Parathyroid adenoma (tissue), 2 donors: ENCODE measurements at regions not wholly inside any gene's neighbourhood (a gene's known extent, or its start where the extent isn't known, plus 50 kb on each side); places are given as distances from the start of the nearest gene placed in this dataset.

Source experiments
- H2AFZ ChIP-seq: fragments of 300-600 bp; sonication (generic); one replicate; pipeline ENCODE4 v1.7.0; 2017; ENCODE audit warnings: antibody characterized with exemption, mild to moderate bottlenecking
- H3K27ac ChIP-seq: fragments of 300-600 bp; sonication (generic); one replicate; pipeline ENCODE4 v1.7.0; 2017
- H3K27me3 ChIP-seq: fragments of 300-600 bp; sonication (generic); one replicate; pipeline ENCODE4 v1.7.0; 2017; ENCODE audit warnings: low read length; ENCODE audit not compliant: control insufficient read depth, insufficient read depth
- H3K36me3 ChIP-seq: fragments of 300-600 bp; sonication (generic); one replicate; pipeline ENCODE4 v1.7.0; 2017; ENCODE audit warnings: low read length; ENCODE audit not compliant: control insufficient read depth, insufficient read depth
- H3K4me1 ChIP-seq: fragments of 300-600 bp; sonication (generic); one replicate; pipeline ENCODE4 v1.7.0; 2017; ENCODE audit warnings: control low read depth
- H3K4me2 ChIP-seq: fragments of 300-600 bp; sonication (generic); one replicate; pipeline ENCODE4 v1.7.0; 2017; ENCODE audit warnings: low read length
- H3K4me3 ChIP-seq: fragments of 300-600 bp; sonication (generic); one replicate; pipeline ENCODE4 v1.7.0; 2017; ENCODE audit warnings: low read depth, low read length
- H3K79me2 ChIP-seq: fragments of 300-600 bp; sonication (generic); one replicate; pipeline ENCODE4 v1.7.0; 2017; ENCODE audit warnings: control low read depth
- H3K9ac ChIP-seq: fragments of 300-600 bp; sonication (generic); one replicate; pipeline ENCODE4 v1.7.0; 2017; ENCODE audit warnings: mild to moderate bottlenecking
- H3K9me3 ChIP-seq: fragments of 300-600 bp; sonication (generic); one replicate; pipeline ENCODE4 v1.7.0; 2017; ENCODE audit warnings: low read length; ENCODE audit not compliant: control insufficient read depth
- CTCF ChIP-seq: fragments of 300-600 bp; sonication (generic); IDR thresholded peaks from one replicate; pipeline ENCODE4 v1.7.0; 2017; ENCODE audit warnings: antibody characterized with exemption, mild to moderate bottlenecking
- donor health status: primary hyperparathyroidism.

GRCh38 chr18:8477615-8478014 lies 131.6 kb upstream of the RAB12 start:
- Histone ChIP-seq H2AFZ (no peak overlapping the region), H3K9me3 (no peaks in the 10 kb centered on the region), H3K79me2 (no peaks in the 10 kb centered on the region), H3K4me1 (no peaks in the 10 kb centered on the region), H3K4me3 (no peak overlapping the region), H3K4me2 (no peak overlapping the region), H3K36me3 (no peaks in the 10 kb centered on the region), H3K27me3 (no peaks in the 10 kb centered on the region), H3K27ac (no peak overlapping the region), H3K9ac (no peak overlapping the region)
- no peak for TF ChIP-seq CTCF

- no peaks in the 10 kb centered on the region for H3K36me3 ChIP-seq
- TF ChIP-seq CTCF = peak; percentile 61
- H3K4me2 ChIP-seq = no peak overlapping the region
- no peaks in the 10 kb centered on the region for H3K79me2 ChIP-seq
- no peak overlapping the region for H2AFZ ChIP-seq
- no peak overlapping the region for H3K27ac ChIP-seq
- no peak overlapping the region for H3K9ac ChIP-seq
- H3K4me3 ChIP-seq = no peak overlapping the region
- no peaks in the 10 kb centered on the region for H3K27me3 ChIP-seq
- no peaks in the 10 kb centered on the region for H3K9me3 ChIP-seq
- no peaks in the 10 kb centered on the region for H3K4me1 ChIP-seq
Measured at GRCh38 chr18:8478166-8478967, 130.9 kb upstream of the RAB12 start.

DNA sequence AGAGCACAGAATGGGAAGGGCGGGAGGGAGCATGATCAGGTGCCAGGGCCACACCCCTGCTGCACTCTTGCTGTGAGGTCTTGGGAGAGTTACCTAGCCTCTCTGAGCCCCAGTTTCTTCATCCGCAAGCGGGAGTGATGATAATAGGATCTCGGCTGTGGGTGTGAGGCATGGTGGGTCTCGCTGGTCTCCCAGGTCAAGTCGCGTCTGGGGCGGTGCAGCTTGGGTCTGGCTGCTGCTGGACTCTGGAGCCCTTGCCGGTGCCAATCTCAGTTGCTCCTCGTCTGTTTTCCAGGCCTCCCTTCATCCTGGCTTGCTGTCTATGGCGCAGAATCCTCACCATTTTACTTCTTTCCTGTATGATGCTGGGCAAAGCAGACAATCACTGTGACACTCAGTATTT lies 130.3 kb upstream of the RAB12 start:
- Histone ChIP-seq H3K79me2 (no peaks in the 10 kb centered on the region), H3K4me2 (no peak overlapping the region), H3K27ac (no peak overlapping the region), H2AFZ (no peak overlapping the region), H3K36me3 (no peaks in the 10 kb centered on the region), H3K4me3 (no peak overlapping the region), H3K9ac (no peak overlapping the region), H3K9me3 (no peaks in the 10 kb centered on the region), H3K4me1 (no peaks in the 10 kb centered on the region), H3K27me3 (no peaks in the 10 kb centered on the region)
- no peak for TF ChIP-seq CTCF

GRCh38 chr18:8479789-8480188 lies 129.4 kb upstream of the RAB12 start:
- H3K79me2 ChIP-seq = no peaks in the 10 kb centered on the region
- TF ChIP-seq CTCF = no peak
- no peaks in the 10 kb centered on the region for H3K4me1 ChIP-seq
- no peak overlapping the region for H3K27ac ChIP-seq
- no peaks in the 10 kb centered on the region for H3K27me3 ChIP-seq
- H3K9ac ChIP-seq = no peak overlapping the region
- no peaks in the 10 kb centered on the region for H3K9me3 ChIP-seq
- H3K4me3 ChIP-seq = no peak overlapping the region
- no peaks in the 10 kb centered on the region for H3K36me3 ChIP-seq
- H3K4me2 ChIP-seq = no peak overlapping the region
- no peak overlapping the region for H2AFZ ChIP-seq
